OCI-LY3 (cell line): ENCODE measurements at regions not wholly inside any gene's neighbourhood (a gene's known extent, or its start where the extent isn't known, plus 50 kb on each side); places are given as distances from the start of the nearest gene placed in this dataset.

Experiments used
- EZH2phosphoT487 ChIP-seq: fragments of 200-600 bp; shearing (Covaris generic); IDR thresholded peaks from 2 replicates; pipeline ENCODE4 v1.6.1; 2018; ENCODE audit warnings: antibody characterized with exemption, mixed run types, low read depth
- TF ChIP-seq, protein P1 (sequence below): fragments of 200-600, 300-600 bp; sonication (generic); IDR thresholded peaks from 2 replicates; pipeline ENCODE4 v1.5.1; 2014; ENCODE audit warnings: antibody characterized with exemption, low read length, low read depth

DNA sequence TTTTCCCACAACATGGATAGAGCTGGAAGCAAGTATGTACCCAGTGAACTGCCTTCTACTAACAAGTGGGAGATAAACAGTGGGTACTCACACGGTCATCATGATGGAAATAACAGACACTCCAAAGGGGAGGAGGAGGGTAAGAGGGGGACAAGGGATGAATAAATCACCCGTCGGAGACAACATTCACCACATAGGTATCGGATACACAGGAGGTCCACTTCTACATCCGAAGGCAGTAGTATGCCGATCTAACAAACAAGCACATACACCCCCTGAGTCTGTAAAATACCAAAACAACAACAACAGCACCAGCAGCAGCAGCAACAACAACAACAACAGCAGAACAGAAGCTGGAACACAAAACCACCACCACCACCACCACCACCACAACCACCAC is 1943.2 kb upstream of the DEFB115 start:
- TF ChIP-seq, protein P1, sequence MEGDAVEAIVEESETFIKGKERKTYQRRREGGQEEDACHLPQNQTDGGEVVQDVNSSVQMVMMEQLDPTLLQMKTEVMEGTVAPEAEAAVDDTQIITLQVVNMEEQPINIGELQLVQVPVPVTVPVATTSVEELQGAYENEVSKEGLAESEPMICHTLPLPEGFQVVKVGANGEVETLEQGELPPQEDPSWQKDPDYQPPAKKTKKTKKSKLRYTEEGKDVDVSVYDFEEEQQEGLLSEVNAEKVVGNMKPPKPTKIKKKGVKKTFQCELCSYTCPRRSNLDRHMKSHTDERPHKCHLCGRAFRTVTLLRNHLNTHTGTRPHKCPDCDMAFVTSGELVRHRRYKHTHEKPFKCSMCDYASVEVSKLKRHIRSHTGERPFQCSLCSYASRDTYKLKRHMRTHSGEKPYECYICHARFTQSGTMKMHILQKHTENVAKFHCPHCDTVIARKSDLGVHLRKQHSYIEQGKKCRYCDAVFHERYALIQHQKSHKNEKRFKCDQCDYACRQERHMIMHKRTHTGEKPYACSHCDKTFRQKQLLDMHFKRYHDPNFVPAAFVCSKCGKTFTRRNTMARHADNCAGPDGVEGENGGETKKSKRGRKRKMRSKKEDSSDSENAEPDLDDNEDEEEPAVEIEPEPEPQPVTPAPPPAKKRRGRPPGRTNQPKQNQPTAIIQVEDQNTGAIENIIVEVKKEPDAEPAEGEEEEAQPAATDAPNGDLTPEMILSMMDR = no peak
- no peak for TF ChIP-seq EZH2phosphoT487
